ENCODE measurements at regions not wholly inside any gene's neighbourhood (a gene's known extent, or its start where the extent isn't known, plus 50 kb on each side); places are given as distances from the start of the nearest gene placed in this dataset.

DNA sequence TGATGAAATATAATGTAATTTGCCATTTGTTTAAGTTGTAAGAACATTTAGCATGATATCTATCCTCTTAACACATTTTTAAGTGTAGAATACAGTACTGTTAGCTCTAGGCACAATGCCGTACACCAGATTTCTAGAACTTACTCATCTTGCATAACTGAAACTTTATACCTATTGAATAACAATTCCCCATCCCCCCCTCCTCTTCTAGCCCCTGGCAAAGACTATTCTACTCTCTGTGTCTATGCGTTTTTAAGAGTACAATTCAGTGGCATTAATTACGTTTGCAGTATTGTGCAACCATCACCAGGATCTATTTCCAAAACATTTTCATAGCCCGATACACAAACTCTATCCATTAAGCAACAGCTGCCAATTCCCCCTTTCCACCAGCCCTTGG lies 261.7 kb downstream of the PLOD2 start:
- no peaks in the 10 kb centered on the region for H3K36me3 Mint-ChIP-seq (ENCODE audit: low read depth)
- no peak overlapping the region for H3K27ac Mint-ChIP-seq
- no peaks in the 10 kb centered on the region for H3K9me3 Mint-ChIP-seq
- intact Hi-C loops (cut with micrococcal nuclease), result no loop called here
- CTCF ChIA-PET, result no interaction called here
- no peaks in the 10 kb centered on the region for H3K4me1 Mint-ChIP-seq
- H3K4me3 Mint-ChIP-seq, result no peak overlapping the region
- TF ChIP-seq, protein P1, sequence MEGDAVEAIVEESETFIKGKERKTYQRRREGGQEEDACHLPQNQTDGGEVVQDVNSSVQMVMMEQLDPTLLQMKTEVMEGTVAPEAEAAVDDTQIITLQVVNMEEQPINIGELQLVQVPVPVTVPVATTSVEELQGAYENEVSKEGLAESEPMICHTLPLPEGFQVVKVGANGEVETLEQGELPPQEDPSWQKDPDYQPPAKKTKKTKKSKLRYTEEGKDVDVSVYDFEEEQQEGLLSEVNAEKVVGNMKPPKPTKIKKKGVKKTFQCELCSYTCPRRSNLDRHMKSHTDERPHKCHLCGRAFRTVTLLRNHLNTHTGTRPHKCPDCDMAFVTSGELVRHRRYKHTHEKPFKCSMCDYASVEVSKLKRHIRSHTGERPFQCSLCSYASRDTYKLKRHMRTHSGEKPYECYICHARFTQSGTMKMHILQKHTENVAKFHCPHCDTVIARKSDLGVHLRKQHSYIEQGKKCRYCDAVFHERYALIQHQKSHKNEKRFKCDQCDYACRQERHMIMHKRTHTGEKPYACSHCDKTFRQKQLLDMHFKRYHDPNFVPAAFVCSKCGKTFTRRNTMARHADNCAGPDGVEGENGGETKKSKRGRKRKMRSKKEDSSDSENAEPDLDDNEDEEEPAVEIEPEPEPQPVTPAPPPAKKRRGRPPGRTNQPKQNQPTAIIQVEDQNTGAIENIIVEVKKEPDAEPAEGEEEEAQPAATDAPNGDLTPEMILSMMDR (IDR thresholded peaks at IDR 0.05), result no peak
- no peaks in the 10 kb centered on the region for H3K27me3 Mint-ChIP-seq
- POLR2A ChIA-PET, result no interaction called here
- DNase-seq, result no peak
- no peak for ATAC-seq (ENCODE audit: low read depth)

DNA sequence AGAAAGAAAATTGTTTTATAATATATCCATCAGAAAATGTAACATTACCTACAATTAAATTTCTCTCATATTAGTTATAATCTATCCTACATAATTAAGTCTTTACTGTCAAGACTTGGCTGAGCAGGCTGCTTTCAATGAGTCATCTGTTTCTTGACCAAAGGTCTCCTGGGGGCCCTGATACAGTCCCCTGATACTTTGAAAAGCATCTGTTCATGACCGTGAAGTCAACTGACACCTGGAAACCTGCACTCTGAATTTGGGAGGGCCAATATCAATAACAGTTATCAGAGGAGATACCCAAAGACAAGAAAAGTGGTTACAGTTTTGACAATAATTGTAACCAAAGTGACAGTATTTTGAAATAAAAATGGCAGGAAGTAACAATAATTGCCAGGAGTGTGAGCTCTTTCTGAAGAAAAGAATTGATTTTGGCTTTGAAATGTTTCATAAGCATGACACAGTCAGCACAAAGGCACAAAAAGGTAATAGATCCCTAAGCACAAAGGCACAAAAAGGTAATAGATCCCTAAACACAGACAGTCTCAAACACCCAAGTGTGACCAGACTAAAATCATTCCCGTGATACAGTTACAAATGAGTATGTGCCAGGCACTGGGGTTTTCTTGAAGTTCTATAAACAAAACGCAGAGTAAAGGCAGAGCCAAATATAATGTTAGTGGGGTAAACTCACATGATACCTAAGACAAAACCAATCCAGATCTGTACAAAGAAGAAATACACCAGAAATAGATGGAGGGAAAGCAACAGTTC lies 260.7 kb downstream of the PLOD2 start:
- Mint-ChIP-seq H3K4me3 (no peak overlapping the region), H3K27ac (no peak overlapping the region), H3K27me3 (no peaks in the 10 kb centered on the region), H3K4me1 (no peaks in the 10 kb centered on the region), H3K9me3 (no peaks in the 10 kb centered on the region), H3K36me3 (ENCODE audit: low read depth) (no peaks in the 10 kb centered on the region)
- ATAC-seq (ENCODE audit: low read depth) (no peak), DNase-seq (no peak)
- TF ChIP-seq, protein P1 (IDR thresholded peaks at IDR 0.05), result no peak
- intact Hi-C loops (cut with micrococcal nuclease), result no loop called here
- ChIA-PET POLR2A (no interaction called here), CTCF (no interaction called here)

- Mint-ChIP-seq H3K4me1 (no peaks in the 10 kb centered on the region), H3K36me3 (ENCODE audit: low read depth) (no peaks in the 10 kb centered on the region), H3K9me3 (no peaks in the 10 kb centered on the region), H3K4me3 (no peak overlapping the region), H3K27me3 (no peaks in the 10 kb centered on the region), H3K27ac (no peak overlapping the region)
- ChIA-PET POLR2A (no interaction called here), CTCF (no interaction called here)
- ATAC-seq (ENCODE audit: low read depth), result no peak
- TF ChIP-seq, protein P1 (IDR thresholded peaks at IDR 0.05), result no peak
- no peak for DNase-seq
- intact Hi-C loops (cut with micrococcal nuclease), result no loop called here
Observed at GRCh38 chr3:145902166-145902565, 258.8 kb downstream of the PLOD2 start.

- Mint-ChIP-seq H3K27me3 (no peaks in the 10 kb centered on the region), H3K9me3 (no peaks in the 10 kb centered on the region), H3K36me3 (ENCODE audit: low read depth) (no peaks in the 10 kb centered on the region), H3K4me1 (no peaks in the 10 kb centered on the region), H3K27ac (no peak overlapping the region), H3K4me3 (no peak overlapping the region)
- DNase-seq, result no peak
- POLR2A ChIA-PET, result no interaction called here
- no peak for ATAC-seq (ENCODE audit: low read depth)
- intact Hi-C loops (cut with micrococcal nuclease), result no loop called here
- CTCF ChIA-PET, result no interaction called here
- TF ChIP-seq, protein P1 (IDR thresholded peaks at IDR 0.05), result no peak
Observed at GRCh38 chr3:145903472-145904013, 257.4 kb downstream of the PLOD2 start.

DNA sequence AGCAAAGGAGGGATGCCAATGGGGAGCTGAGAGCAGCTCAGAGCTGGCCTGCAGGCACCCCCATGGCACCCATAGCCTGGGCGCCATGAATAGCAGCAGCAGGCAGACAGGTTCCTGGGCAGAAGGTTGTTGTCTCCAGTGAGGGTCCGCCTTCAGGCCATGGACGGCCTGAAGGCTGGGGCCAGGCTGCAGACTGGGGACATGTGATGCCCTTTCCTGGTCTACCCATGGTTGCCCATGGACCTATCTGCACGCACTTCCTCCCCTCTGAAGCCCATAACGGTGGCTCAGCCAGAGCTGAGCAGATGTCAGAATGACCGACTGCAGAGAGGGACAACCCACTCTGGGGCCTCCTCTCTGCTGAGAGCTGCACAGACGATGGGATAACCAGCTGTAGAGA lies 256.8 kb downstream of the PLOD2 start:
- Mint-ChIP-seq H3K4me1 (no peaks in the 10 kb centered on the region), H3K27me3 (no peaks in the 10 kb centered on the region), H3K4me3 (no peak overlapping the region), H3K27ac (no peak overlapping the region), H3K36me3 (ENCODE audit: low read depth) (no peaks in the 10 kb centered on the region), H3K9me3 (no peaks in the 10 kb centered on the region)
- CTCF ChIA-PET, result no interaction called here
- DNase-seq (no peak), ATAC-seq (ENCODE audit: low read depth) (no peak)
- intact Hi-C loops (cut with micrococcal nuclease), result no loop called here
- POLR2A ChIA-PET, result no interaction called here
- TF ChIP-seq, protein P1 (IDR thresholded peaks at IDR 0.05), result no peak

Measured in activated B cell treated with CpG ODN at 0.5 μM for 24 hours (primary cell).